Astrocyte (in vitro differentiated cells and primary cell): ENCODE measurements at regions not wholly inside any gene's neighbourhood (a gene's known extent, or its start where the extent isn't known, plus 50 kb on each side); places are given as distances from the start of the nearest gene placed in this dataset.

Source experiments
- EZH2 ChIP-seq: IDR thresholded peaks from 2 replicates; pipeline ENCODE4 v1.6.1; 2012; ENCODE audit warnings: mild to moderate bottlenecking, low read length, inconsistent platforms; ENCODE audit not compliant: insufficient read depth
- TF ChIP-seq, protein P1 (sequence below): IDR thresholded peaks from 2 replicates; pipeline ENCODE4 v1.5.1; 2011; ENCODE audit warnings: low read depth, mild to moderate bottlenecking, inconsistent platforms, low read length, moderate library complexity; ENCODE audit not compliant: insufficient read depth

DNA sequence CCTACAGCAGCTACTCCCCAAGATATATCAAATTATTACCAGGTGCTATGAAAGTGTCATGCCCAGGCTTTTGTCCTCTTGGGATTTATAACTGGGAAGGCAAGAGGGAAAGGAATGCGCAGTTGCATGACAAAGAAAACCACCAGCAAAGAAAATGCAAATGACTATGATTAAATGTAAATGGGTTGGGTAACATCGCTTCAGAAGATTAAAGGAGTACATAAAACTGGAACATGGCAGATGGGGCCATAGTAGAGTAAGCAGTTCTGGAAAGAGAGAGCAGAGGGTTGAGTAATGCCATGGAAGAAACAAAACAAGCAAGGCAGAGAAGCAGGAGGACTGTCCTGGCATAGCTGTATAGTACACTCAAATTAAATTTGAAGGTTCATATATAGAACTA lies 493.1 kb downstream of the NOVA1 start:
- TF ChIP-seq, protein P1, sequence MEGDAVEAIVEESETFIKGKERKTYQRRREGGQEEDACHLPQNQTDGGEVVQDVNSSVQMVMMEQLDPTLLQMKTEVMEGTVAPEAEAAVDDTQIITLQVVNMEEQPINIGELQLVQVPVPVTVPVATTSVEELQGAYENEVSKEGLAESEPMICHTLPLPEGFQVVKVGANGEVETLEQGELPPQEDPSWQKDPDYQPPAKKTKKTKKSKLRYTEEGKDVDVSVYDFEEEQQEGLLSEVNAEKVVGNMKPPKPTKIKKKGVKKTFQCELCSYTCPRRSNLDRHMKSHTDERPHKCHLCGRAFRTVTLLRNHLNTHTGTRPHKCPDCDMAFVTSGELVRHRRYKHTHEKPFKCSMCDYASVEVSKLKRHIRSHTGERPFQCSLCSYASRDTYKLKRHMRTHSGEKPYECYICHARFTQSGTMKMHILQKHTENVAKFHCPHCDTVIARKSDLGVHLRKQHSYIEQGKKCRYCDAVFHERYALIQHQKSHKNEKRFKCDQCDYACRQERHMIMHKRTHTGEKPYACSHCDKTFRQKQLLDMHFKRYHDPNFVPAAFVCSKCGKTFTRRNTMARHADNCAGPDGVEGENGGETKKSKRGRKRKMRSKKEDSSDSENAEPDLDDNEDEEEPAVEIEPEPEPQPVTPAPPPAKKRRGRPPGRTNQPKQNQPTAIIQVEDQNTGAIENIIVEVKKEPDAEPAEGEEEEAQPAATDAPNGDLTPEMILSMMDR = no peak
- TF ChIP-seq EZH2 = no peak
